ENCODE measurements at regions not wholly inside any gene's neighbourhood (a gene's known extent, or its start where the extent isn't known, plus 50 kb on each side); places are given as distances from the start of the nearest gene placed in this dataset.
"Not testable (repeated sequence)": the region's sequence is repeated elsewhere in the genome, so short reads cannot be mapped to it uniquely, and the experiment has no call there.

DNA sequence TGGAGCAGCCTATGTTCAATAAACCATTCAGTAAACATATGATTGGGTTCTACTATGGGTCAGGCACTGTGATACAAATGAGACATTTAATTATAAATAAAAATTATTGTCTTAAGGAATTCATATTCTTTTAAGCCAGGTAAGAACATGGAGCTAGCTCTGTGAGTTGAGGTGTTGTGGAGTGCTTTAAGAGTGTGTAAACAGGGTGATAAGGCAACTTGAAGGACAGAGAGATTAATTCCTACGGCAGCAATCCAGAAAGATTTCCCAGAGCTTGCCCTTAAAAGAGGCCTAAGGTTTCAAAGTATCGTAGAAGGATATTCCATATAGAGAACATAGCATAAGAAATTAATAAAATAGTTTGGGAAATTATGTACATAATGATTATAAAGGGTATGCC is 126.4 kb upstream of the FAT3 start:
- Mint-ChIP-seq H3K4me1 (ENCODE audit: unreplicated experiment) (no peaks in the 10 kb centered on the region), H3K36me3 (no peaks in the 10 kb centered on the region), H3K9me3 (no peaks in the 10 kb centered on the region), H3K27ac (no peak overlapping the region), H3K4me3 (no peak overlapping the region), H3K27me3 (no peaks in the 10 kb centered on the region)
- TF ChIP-seq, protein P1, sequence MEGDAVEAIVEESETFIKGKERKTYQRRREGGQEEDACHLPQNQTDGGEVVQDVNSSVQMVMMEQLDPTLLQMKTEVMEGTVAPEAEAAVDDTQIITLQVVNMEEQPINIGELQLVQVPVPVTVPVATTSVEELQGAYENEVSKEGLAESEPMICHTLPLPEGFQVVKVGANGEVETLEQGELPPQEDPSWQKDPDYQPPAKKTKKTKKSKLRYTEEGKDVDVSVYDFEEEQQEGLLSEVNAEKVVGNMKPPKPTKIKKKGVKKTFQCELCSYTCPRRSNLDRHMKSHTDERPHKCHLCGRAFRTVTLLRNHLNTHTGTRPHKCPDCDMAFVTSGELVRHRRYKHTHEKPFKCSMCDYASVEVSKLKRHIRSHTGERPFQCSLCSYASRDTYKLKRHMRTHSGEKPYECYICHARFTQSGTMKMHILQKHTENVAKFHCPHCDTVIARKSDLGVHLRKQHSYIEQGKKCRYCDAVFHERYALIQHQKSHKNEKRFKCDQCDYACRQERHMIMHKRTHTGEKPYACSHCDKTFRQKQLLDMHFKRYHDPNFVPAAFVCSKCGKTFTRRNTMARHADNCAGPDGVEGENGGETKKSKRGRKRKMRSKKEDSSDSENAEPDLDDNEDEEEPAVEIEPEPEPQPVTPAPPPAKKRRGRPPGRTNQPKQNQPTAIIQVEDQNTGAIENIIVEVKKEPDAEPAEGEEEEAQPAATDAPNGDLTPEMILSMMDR (conservative IDR thresholded peaks at IDR 0.05), result no peak
- DNase-seq (ENCODE audit: extremely low spot score, unreplicated experiment), result no peak

DNA sequence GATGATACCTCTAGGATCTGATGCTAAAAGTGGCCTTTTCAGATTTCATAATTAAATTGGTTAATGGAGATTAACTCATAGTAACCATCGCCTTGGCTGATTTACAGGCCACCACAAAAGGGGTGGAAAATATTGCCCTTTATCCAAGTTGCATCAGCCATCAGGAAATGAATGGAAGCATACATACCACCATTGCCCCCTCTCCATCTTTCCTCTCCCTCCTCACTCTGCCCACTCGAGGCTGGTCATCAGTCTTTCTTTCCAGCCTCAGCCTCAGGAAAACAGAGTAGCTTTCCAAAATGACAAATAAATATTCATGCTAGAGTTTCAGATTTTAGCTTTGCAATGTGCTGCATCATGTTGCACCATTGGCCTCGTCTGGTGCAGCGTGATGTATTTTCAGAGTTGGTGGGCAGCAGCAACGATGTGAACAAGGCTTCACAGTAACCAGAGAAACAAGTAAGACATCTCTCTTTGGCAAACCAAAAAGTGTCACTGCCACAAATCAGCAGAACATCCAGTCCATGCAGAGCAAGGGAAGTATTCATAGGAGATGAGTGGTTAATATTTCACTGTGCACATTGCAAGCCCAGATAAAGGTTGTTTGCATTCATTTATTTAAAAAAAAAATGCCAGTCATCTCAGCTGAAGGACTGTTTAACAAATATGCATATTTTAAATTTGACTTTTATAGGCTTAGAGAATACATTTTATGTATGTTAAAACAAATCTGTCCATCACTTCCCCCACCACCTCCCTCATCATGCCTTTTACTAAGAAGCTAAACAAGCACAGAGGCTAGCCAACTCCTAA is 136.7 kb upstream of the FAT3 start:
- peaks cover 15% of the 10 kb centered on the region for H3K4me1 Mint-ChIP-seq (ENCODE audit: unreplicated experiment)
- H3K27me3 Mint-ChIP-seq, result no peaks in the 10 kb centered on the region
- no peak for DNase-seq (ENCODE audit: extremely low spot score, unreplicated experiment)
- no peak overlapping the region for H3K4me3 Mint-ChIP-seq
- TF ChIP-seq, protein P1 (conservative IDR thresholded peaks at IDR 0.05), result no peak
- no peaks in the 10 kb centered on the region for H3K36me3 Mint-ChIP-seq
- H3K9me3 Mint-ChIP-seq, result no peaks in the 10 kb centered on the region
- no peak overlapping the region for H3K27ac Mint-ChIP-seq

DNA sequence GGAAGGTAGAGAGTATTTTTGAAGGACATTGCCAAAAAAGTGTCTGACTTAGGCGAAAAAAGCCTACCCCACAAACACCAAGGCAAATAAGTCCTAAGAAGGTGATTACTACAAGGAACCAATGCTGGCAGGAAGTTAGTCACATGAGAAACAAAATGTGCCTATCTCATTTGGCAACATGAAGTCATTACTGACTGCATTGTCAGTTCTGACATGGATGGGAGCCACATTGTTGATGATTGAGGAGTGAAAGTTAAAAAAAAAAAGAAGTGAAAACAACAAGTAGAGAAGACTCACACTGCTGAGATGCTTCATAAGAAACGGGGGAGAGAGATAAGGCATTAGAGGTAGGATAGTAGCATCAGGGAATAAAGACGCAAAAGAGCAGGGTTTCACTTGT is 141.5 kb upstream of the FAT3 start:
- Mint-ChIP-seq H3K36me3 (no peaks in the 10 kb centered on the region), H3K27me3 (no peaks in the 10 kb centered on the region), H3K9me3 (no peaks in the 10 kb centered on the region), H3K4me3 (no peak overlapping the region), H3K4me1 (ENCODE audit: unreplicated experiment) (peaks cover 4% of the 10 kb centered on the region), H3K27ac (no peak overlapping the region)
- TF ChIP-seq, protein P1 (conservative IDR thresholded peaks at IDR 0.05), result no peak
- DNase-seq (ENCODE audit: extremely low spot score, unreplicated experiment), result no peak

DNA sequence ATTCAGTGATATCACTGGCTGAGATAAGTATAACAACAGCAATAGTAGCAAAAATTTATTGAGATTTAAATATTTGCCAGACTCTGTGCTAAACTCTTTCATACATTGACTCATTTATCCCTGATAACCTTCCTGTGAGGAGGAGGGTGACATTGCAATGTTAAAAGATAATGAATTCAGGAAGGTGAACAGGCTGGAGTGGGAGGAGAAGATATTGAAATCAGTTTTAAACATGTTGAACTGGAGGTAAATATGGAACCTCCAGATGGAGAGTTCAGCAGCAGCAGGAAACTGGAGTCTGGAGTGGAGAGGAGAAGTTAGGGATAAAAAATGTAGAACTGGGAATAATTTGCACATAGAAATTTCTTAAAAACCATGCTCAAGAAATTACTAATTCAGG is 142.0 kb upstream of the FAT3 start:
- H3K36me3 Mint-ChIP-seq, result no peaks in the 10 kb centered on the region
- no peak overlapping the region for H3K4me3 Mint-ChIP-seq
- DNase-seq (ENCODE audit: extremely low spot score, unreplicated experiment), result no peak
- no peaks in the 10 kb centered on the region for H3K9me3 Mint-ChIP-seq
- H3K27ac Mint-ChIP-seq, result no peak overlapping the region
- no peaks in the 10 kb centered on the region for H3K27me3 Mint-ChIP-seq
- no peaks in the 10 kb centered on the region for H3K4me1 Mint-ChIP-seq (ENCODE audit: unreplicated experiment)
- TF ChIP-seq, protein P1 (conservative IDR thresholded peaks at IDR 0.05), result no peak

DNA sequence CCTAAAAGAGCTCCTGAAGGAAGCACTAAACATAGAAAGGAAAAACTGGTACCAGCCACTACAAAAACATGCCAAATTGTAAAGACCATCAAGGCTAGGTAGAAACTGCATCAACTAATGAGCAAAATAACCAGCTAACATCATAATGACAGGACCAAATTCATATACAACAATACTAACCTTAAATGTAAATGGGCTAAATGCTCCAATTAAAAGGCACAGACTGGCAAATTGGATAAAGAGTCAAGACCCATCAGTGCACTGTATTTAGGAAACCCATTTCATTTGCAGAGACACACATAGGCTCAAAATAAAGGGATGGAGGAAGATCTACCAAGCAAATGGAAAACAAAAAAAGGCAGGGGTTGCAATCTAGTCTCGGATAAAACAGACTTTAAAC is 150.1 kb upstream of the FAT3 start:
- H3K4me1 Mint-ChIP-seq (ENCODE audit: unreplicated experiment); H3K4me3 Mint-ChIP-seq; H3K27me3 Mint-ChIP-seq; H3K36me3 Mint-ChIP-seq; H3K27ac Mint-ChIP-seq; DNase-seq (ENCODE audit: extremely low spot score, unreplicated experiment): not testable (repeated sequence)
- peaks cover 11% of the 10 kb centered on the region for H3K9me3 Mint-ChIP-seq

DNA sequence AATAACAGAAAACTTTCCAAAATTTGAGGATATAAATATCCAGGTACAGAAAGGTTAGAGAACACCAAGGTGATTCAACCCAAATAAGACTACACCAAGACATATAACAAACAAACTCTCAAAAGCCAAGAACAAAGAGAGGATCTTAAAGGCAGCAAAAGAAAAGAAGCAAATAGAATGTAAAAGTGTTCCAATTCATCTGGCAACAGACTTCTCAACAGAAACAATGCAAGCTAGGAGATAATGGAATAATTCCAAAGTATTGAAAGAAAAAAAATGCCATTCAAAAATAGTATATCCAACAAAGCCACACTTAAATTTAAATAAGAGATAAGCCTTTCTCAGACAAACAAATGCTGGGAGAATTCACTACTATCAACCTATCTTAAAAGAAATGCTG is 153.0 kb upstream of the FAT3 start:
- DNase-seq (ENCODE audit: extremely low spot score, unreplicated experiment), result no peak
- Mint-ChIP-seq H3K4me1 (ENCODE audit: unreplicated experiment) (no peaks in the 10 kb centered on the region), H3K9me3 (peaks cover 11% of the 10 kb centered on the region), H3K27me3 (no peaks in the 10 kb centered on the region), H3K4me3 (no peak overlapping the region), H3K27ac (no peak overlapping the region), H3K36me3 (no peaks in the 10 kb centered on the region)
- TF ChIP-seq, protein P1 (conservative IDR thresholded peaks at IDR 0.05), result no peak

Data from type B pancreatic cell (in vitro differentiated cells).